ENCODE measurements at regions not wholly inside any gene's neighbourhood (a gene's known extent, or its start where the extent isn't known, plus 50 kb on each side); places are given as distances from the start of the nearest gene placed in this dataset.

GRCh38 chr6:156647140-156647784 lies 129.9 kb upstream of the ARID1B start:
- no peak for DNase-seq

- no peak for DNase-seq
These were observed 130.7 kb upstream of the ARID1B start for GRCh38 chr6:156646496-156646895.

- no peak for DNase-seq
These were observed 132.1 kb upstream of the ARID1B start for GRCh38 chr6:156645097-156645496.

GRCh38 chr6:156639009-156639721 lies 138.0 kb upstream of the ARID1B start:
- DNase-seq, result no peak

GRCh38 chr6:156638581-156638980 lies 138.6 kb upstream of the ARID1B start:
- no peak for DNase-seq

GRCh38 chr6:156634951-156635371 lies 142.2 kb upstream of the ARID1B start:
- no peak for DNase-seq

GRCh38 chr6:156634048-156634447 lies 143.1 kb upstream of the ARID1B start:
- no peak for DNase-seq

- DNase-seq, result no peak
These were observed 143.9 kb upstream of the ARID1B start for GRCh38 chr6:156633291-156633690.

- DNase-seq, result no peak
These were observed 146.4 kb upstream of the ARID1B start for GRCh38 chr6:156630613-156631302.

GRCh38 chr6:156628805-156629204 lies 148.4 kb upstream of the ARID1B start:
- DNase-seq, result no peak

- DNase-seq, result no peak
These were observed 149.7 kb upstream of the ARID1B start for GRCh38 chr6:156627524-156627923.

GRCh38 chr6:156622185-156622584 lies 155.0 kb upstream of the ARID1B start:
- DNase-seq, result no peak

GRCh38 chr6:156620331-156620730 lies 156.8 kb upstream of the ARID1B start:
- DNase-seq, result no peak

GRCh38 chr6:156618600-156619205 lies 158.5 kb upstream of the ARID1B start:
- no peak for DNase-seq

GRCh38 chr6:156617941-156618340 lies 159.2 kb upstream of the ARID1B start:
- DNase-seq, result no peak

- no peak for DNase-seq
These were observed 159.8 kb upstream of the ARID1B start for GRCh38 chr6:156617376-156617775.

GRCh38 chr6:156616495-156616894 lies 160.7 kb upstream of the ARID1B start:
- no peak for DNase-seq

GRCh38 chr6:156613996-156614395 lies 163.2 kb upstream of the ARID1B start:
- DNase-seq, result no peak

- DNase-seq, result no peak
These were observed 164.8 kb upstream of the ARID1B start for GRCh38 chr6:156612361-156612760.

- DNase-seq, result no peak
These were observed 175.2 kb upstream of the ARID1B start for GRCh38 chr6:156602066-156602385.

- DNase-seq, result no peak
These were observed 175.8 kb upstream of the ARID1B start for GRCh38 chr6:156601152-156602065.

- DNase-seq, result no peak
These were observed 176.5 kb upstream of the ARID1B start for GRCh38 chr6:156600678-156601077.

All from NK-92 treated with Interleukin-12 subunit alpha and Interleukin-12 subunit beta, amount 100 ng/mL, for 24 hours (cell line).